ENCODE measurements at regions not wholly inside any gene's neighbourhood (a gene's known extent, or its start where the extent isn't known, plus 50 kb on each side); places are given as distances from the start of the nearest gene placed in this dataset.

- ChIA-PET POLR2A (no interaction called here), CTCF (no interaction called here)
- Histone ChIP-seq H3K36me3 (ENCODE audit: control insufficient read depth, insufficient read depth, low read length) (no peaks in the 10 kb centered on the region), H3K27me3 (ENCODE audit: control insufficient read depth, insufficient read depth, low read length) (no peaks in the 10 kb centered on the region), H3K4me3 (ENCODE audit: low read depth in 2 of 2, low read length in 2 of 2) (no peak overlapping the region), H3K27ac (ENCODE audit: low read length) (no peak overlapping the region), H3K4me1 (ENCODE audit: control insufficient read depth, insufficient read depth, low read length) (no peaks in the 10 kb centered on the region), H3K9me3 (ENCODE audit: control insufficient read depth, insufficient read depth, low read depth, low read length) (no peaks in the 10 kb centered on the region)
- TF ChIP-seq TCF7L2 (IDR thresholded peaks at IDR 0.05; ENCODE audit: low read depth, low read length), result no peak
- TF ChIP-seq POLR2AphosphoS5 (IDR thresholded peaks at IDR 0.05; ENCODE audit: low read depth, low read length), result no peak
- no peak for TF ChIP-seq CTCF (IDR thresholded peaks at IDR 0.05)
- TF ChIP-seq SIN3A (IDR thresholded peaks at IDR 0.05; ENCODE audit: borderline replicate concordance, insufficient read depth, low read depth, low read length), result no peak
- TF ChIP-seq REST (IDR thresholded peaks at IDR 0.05; ENCODE audit: insufficient read depth in 1 of 2, low read depth in 2 of 2, low read length in 1 of 2), result no peak
- no peak for ATAC-seq
- DNase-seq (ENCODE audit: low read depth, low spot score), result no peak
- in situ Hi-C loops (cut with HindIII; ENCODE audit: low pct_unique_long_range_greater_than_20kb, low sequenced_read_pairs) (no loop called here), intact Hi-C loops (cut with micrococcal nuclease; ENCODE audit: unreplicated experiment) (no loop called here)
- no TSS peak for BruUV-seq (replicated peaks)
Observed at GRCh38 chr21:39083377-39084008, 99.8 kb downstream of the PSMG1 start.

GRCh38 chr21:39082656-39083376 lies 100.4 kb downstream of the PSMG1 start:
- Histone ChIP-seq H3K9me3 (ENCODE audit: control insufficient read depth, insufficient read depth, low read depth, low read length) (no peaks in the 10 kb centered on the region), H3K36me3 (ENCODE audit: control insufficient read depth, insufficient read depth, low read length) (no peaks in the 10 kb centered on the region), H3K4me3 (ENCODE audit: low read depth in 2 of 2, low read length in 2 of 2) (no peak overlapping the region), H3K27ac (ENCODE audit: low read length) (no peak overlapping the region), H3K4me1 (ENCODE audit: control insufficient read depth, insufficient read depth, low read length) (no peaks in the 10 kb centered on the region), H3K27me3 (ENCODE audit: control insufficient read depth, insufficient read depth, low read length) (no peaks in the 10 kb centered on the region)
- in situ Hi-C loops (cut with HindIII; ENCODE audit: low pct_unique_long_range_greater_than_20kb, low sequenced_read_pairs) (no loop called here), intact Hi-C loops (cut with micrococcal nuclease; ENCODE audit: unreplicated experiment) (no loop called here)
- ChIA-PET CTCF (no interaction called here), POLR2A (no interaction called here)
- DNase-seq (ENCODE audit: low read depth, low spot score) (no peak), ATAC-seq (no peak)
- no TSS peak for BruUV-seq (replicated peaks)
- TF ChIP-seq POLR2AphosphoS5 (IDR thresholded peaks at IDR 0.05; ENCODE audit: low read depth, low read length) (no peak), CTCF (IDR thresholded peaks at IDR 0.05) (no peak), TCF7L2 (IDR thresholded peaks at IDR 0.05; ENCODE audit: low read depth, low read length) (no peak), SIN3A (IDR thresholded peaks at IDR 0.05; ENCODE audit: borderline replicate concordance, insufficient read depth, low read depth, low read length) (no peak), REST (IDR thresholded peaks at IDR 0.05; ENCODE audit: insufficient read depth in 1 of 2, low read depth in 2 of 2, low read length in 1 of 2) (no peak)
